RPMI7951 (cell line): ENCODE measurements at regions not wholly inside any gene's neighbourhood (a gene's known extent, or its start where the extent isn't known, plus 50 kb on each side); places are given as distances from the start of the nearest gene placed in this dataset.
A peak's percentile ranks its signal among the peaks of the same experiment; 100 is the strongest.
"Not testable (repeated sequence)": the region's sequence is repeated elsewhere in the genome, so short reads cannot be mapped to it uniquely, and the experiment has no call there.

ENCODE experiments used
- DNase-seq: peaks from one replicate; pipeline ENCODE4 v3.0.0-alpha.2; 2012; ENCODE audit warnings: low read depth

- DNase-seq: peak; percentile 73
Observed at GRCh38 chr2:234861841-234862735, 89.7 kb upstream of the SH3BP4 start.

GRCh38 chr2:234859330-234859872 is 92.4 kb upstream of the SH3BP4 start:
- not testable (repeated sequence) for DNase-seq

GRCh38 chr2:234858790-234859329 is 93.0 kb upstream of the SH3BP4 start:
- DNase-seq: no peak

- no peak for DNase-seq
Observed at GRCh38 chr2:234858145-234858544, 93.7 kb upstream of the SH3BP4 start.

GRCh38 chr2:234853729-234854128 is 98.1 kb upstream of the SH3BP4 start:
- DNase-seq: no peak

- DNase-seq: no peak
Observed at GRCh38 chr2:234852941-234853340, 98.9 kb upstream of the SH3BP4 start.

GRCh38 chr2:234852035-234852434 is 99.8 kb upstream of the SH3BP4 start:
- no peak for DNase-seq

GRCh38 chr2:234851451-234851850 is 100.4 kb upstream of the SH3BP4 start:
- no peak for DNase-seq

- no peak for DNase-seq
Observed at GRCh38 chr2:234850818-234851217, 101.0 kb upstream of the SH3BP4 start.

GRCh38 chr2:234849678-234850077 is 102.1 kb upstream of the SH3BP4 start:
- no peak for DNase-seq

- DNase-seq: no peak
Observed at GRCh38 chr2:234848578-234848977, 103.2 kb upstream of the SH3BP4 start.

GRCh38 chr2:234847639-234848038 is 104.2 kb upstream of the SH3BP4 start:
- DNase-seq: no peak

- DNase-seq: no peak
Observed at GRCh38 chr2:234847364-234847635, 104.5 kb upstream of the SH3BP4 start.

- no peak for DNase-seq
Observed at GRCh38 chr2:234846599-234847363, 105.0 kb upstream of the SH3BP4 start.

GRCh38 chr2:234845602-234846590 is 105.9 kb upstream of the SH3BP4 start:
- no peak for DNase-seq

- DNase-seq: no peak
Observed at GRCh38 chr2:234843411-234843810, 108.4 kb upstream of the SH3BP4 start.

GRCh38 chr2:234842753-234843152 is 109.1 kb upstream of the SH3BP4 start:
- DNase-seq: no peak

- peak; percentile 50 for DNase-seq
Observed at GRCh38 chr2:234841321-234842015, 110.3 kb upstream of the SH3BP4 start.

GRCh38 chr2:234840336-234840735 is 111.5 kb upstream of the SH3BP4 start:
- peak; percentile 100 for DNase-seq

GRCh38 chr2:234839285-234839684 is 112.5 kb upstream of the SH3BP4 start:
- DNase-seq: peak; percentile 96

- no peak for DNase-seq
Observed at GRCh38 chr2:234836271-234836670, 115.5 kb upstream of the SH3BP4 start.
